Fibroblast of pulmonary artery (primary cell): ENCODE measurements at regions not wholly inside any gene's neighbourhood (a gene's known extent, or its start where the extent isn't known, plus 50 kb on each side); places are given as distances from the start of the nearest gene placed in this dataset.

Experiments used
- DNase-seq: peaks from one replicate; pipeline ENCODE4 v3.0.0-alpha.2; 2010; ENCODE audit warnings: low read depth
- H3K4me3 ChIP-seq: replicated peaks from 2 replicates; pipeline ENCODE4 v1.5.1; 2011; ENCODE audit warnings: low read depth, mild to moderate bottlenecking, control low read depth, low read length, moderate library complexity
- CTCF ChIP-seq: IDR thresholded peaks from 2 replicates; pipeline ENCODE4 v1.5.1; 2011; ENCODE audit warnings: mild to moderate bottlenecking, control low read depth, low read length, inconsistent platforms; ENCODE audit errors: missing control alignments

GRCh38 chr17:34045990-34046389 is 209.1 kb upstream of the CCL2 start:
- no peak for TF ChIP-seq CTCF
- H3K4me3 ChIP-seq, result no peak overlapping the region
- no peak for DNase-seq

- H3K4me3 ChIP-seq, result no peak overlapping the region
- no peak for TF ChIP-seq CTCF
These were observed 204.0 kb upstream of the CCL2 start for GRCh38 chr17:34051046-34051445.

GRCh38 chr17:34054495-34054894 is 200.6 kb upstream of the CCL2 start:
- H3K4me3 ChIP-seq, result no peak overlapping the region
- no peak for DNase-seq
- TF ChIP-seq CTCF, result no peak

More at GRCh38 chr17:34051046-34051445, 204.0 kb upstream of the CCL2 start:
- DNase-seq, result no peak

GRCh38 chr17:34055606-34056005 is 199.5 kb upstream of the CCL2 start:
- H3K4me3 ChIP-seq, result no peak overlapping the region
- DNase-seq, result no peak
- no peak for TF ChIP-seq CTCF

GRCh38 chr17:34059423-34060220 is 195.5 kb upstream of the CCL2 start:
- no peak for DNase-seq
- no peak for TF ChIP-seq CTCF
- no peak overlapping the region for H3K4me3 ChIP-seq

- TF ChIP-seq CTCF, result no peak
- no peak for DNase-seq
- H3K4me3 ChIP-seq, result no peak overlapping the region
These were observed 188.6 kb upstream of the CCL2 start for GRCh38 chr17:34066528-34066927.

- no peak for TF ChIP-seq CTCF
- DNase-seq, result no peak
These were observed 188.1 kb upstream of the CCL2 start for GRCh38 chr17:34067011-34067410.

More at GRCh38 chr17:34067011-34067410, 188.1 kb upstream of the CCL2 start:
- H3K4me3 ChIP-seq, result no peak overlapping the region
